ENCODE measurements at regions not wholly inside any gene's neighbourhood (a gene's known extent, or its start where the extent isn't known, plus 50 kb on each side); places are given as distances from the start of the nearest gene placed in this dataset.

GRCh38 chr4:54482529-54483200, 175.1 kb upstream of the KIT start:
- H3K36me3 ChIP-seq (ENCODE audit: control insufficient read depth, insufficient read depth, low read length), result no peaks in the 10 kb centered on the region
- no peak overlapping the region for H3K27ac ChIP-seq (ENCODE audit: low read depth, low read length)
- H3K9ac ChIP-seq (ENCODE audit: low read length), result no peak overlapping the region
- no peak overlapping the region for H2BK15ac ChIP-seq (replicated peaks; ENCODE audit: low read depth)
- WGBS (ENCODE audit: extremely low coverage, insufficient coverage, low lambda C conversion rate), result no CpG with 5 or more reads among the region's 6 CpGs
- no peak overlapping the region for H3K23ac ChIP-seq (ENCODE audit: low read length)
- no peak overlapping the region for H3K4me2 ChIP-seq (ENCODE audit: low read length)
- no peaks in the 10 kb centered on the region for H3K4me1 ChIP-seq (ENCODE audit: control insufficient read depth, low read depth, low read length)
- H4K8ac ChIP-seq (ENCODE audit: low read depth, low read length), result no peak overlapping the region
- DNase-seq, result peak; percentile 15
- H3K79me1 ChIP-seq (ENCODE audit: low read length), result no peaks in the 10 kb centered on the region
- no peaks in the 10 kb centered on the region for H3K79me2 ChIP-seq (ENCODE audit: control insufficient read depth, insufficient read depth, low read length)
- H3K4ac ChIP-seq (ENCODE audit: low read depth, low read length), result no peak overlapping the region
- no peak overlapping the region for H4K5ac ChIP-seq (ENCODE audit: low read length)
- no peak overlapping the region for H3K4me3 ChIP-seq (ENCODE audit: low read length)
- no peak overlapping the region for H2BK5ac ChIP-seq (ENCODE audit: low read length)
- no peak overlapping the region for H3K56ac ChIP-seq (ENCODE audit: low read length)
- H2AK5ac ChIP-seq (ENCODE audit: low read length), result no peak overlapping the region
- H2BK120ac ChIP-seq (ENCODE audit: low read depth, low read length), result no peak overlapping the region
- H3K18ac ChIP-seq (ENCODE audit: low read length), result no peak overlapping the region
- no peaks in the 10 kb centered on the region for H3K27me3 ChIP-seq (ENCODE audit: insufficient read depth, low read length, poor library complexity)

- DNase-seq, result no peak
- Histone ChIP-seq H3K4me1 (ENCODE audit: control insufficient read depth, low read depth, low read length) (no peaks in the 10 kb centered on the region), H3K23ac (ENCODE audit: low read length) (no peak overlapping the region), H3K79me1 (ENCODE audit: low read length) (no peaks in the 10 kb centered on the region), H3K9ac (ENCODE audit: low read length) (no peak overlapping the region), H4K5ac (ENCODE audit: low read length) (no peak overlapping the region), H2BK120ac (ENCODE audit: low read depth, low read length) (no peak overlapping the region), H3K27me3 (ENCODE audit: insufficient read depth, low read length, poor library complexity) (no peaks in the 10 kb centered on the region), H3K36me3 (ENCODE audit: control insufficient read depth, insufficient read depth, low read length) (no peaks in the 10 kb centered on the region), H2BK15ac (replicated peaks; ENCODE audit: low read depth) (no peak overlapping the region), H3K4me2 (ENCODE audit: low read length) (no peak overlapping the region), H4K8ac (ENCODE audit: low read depth, low read length) (no peak overlapping the region), H2BK5ac (ENCODE audit: low read length) (no peak overlapping the region), H3K79me2 (ENCODE audit: control insufficient read depth, insufficient read depth, low read length) (no peaks in the 10 kb centered on the region), H3K4me3 (ENCODE audit: low read length) (no peak overlapping the region), H3K4ac (ENCODE audit: low read depth, low read length) (no peak overlapping the region), H3K27ac (ENCODE audit: low read depth, low read length) (no peak overlapping the region), H3K18ac (ENCODE audit: low read length) (no peak overlapping the region), H2AK5ac (ENCODE audit: low read length) (no peak overlapping the region), H3K56ac (ENCODE audit: low read length) (no peak overlapping the region)
- no CpG with 5 or more reads among the region's 6 CpGs for WGBS (ENCODE audit: extremely low coverage, insufficient coverage, low lambda C conversion rate)
Observed at GRCh38 chr4:54484383-54484782, 173.4 kb upstream of the KIT start.

- Histone ChIP-seq H3K79me1 (ENCODE audit: low read length) (no peaks in the 10 kb centered on the region), H2BK120ac (ENCODE audit: low read depth, low read length) (no peak overlapping the region), H3K4me3 (ENCODE audit: low read length) (no peak overlapping the region), H2BK5ac (ENCODE audit: low read length) (no peak overlapping the region), H3K4me2 (ENCODE audit: low read length) (no peak overlapping the region), H4K5ac (ENCODE audit: low read length) (no peak overlapping the region), H3K36me3 (ENCODE audit: control insufficient read depth, insufficient read depth, low read length) (no peaks in the 10 kb centered on the region), H3K27ac (ENCODE audit: low read depth, low read length) (no peak overlapping the region), H2BK15ac (replicated peaks; ENCODE audit: low read depth) (no peak overlapping the region), H3K4ac (ENCODE audit: low read depth, low read length) (no peak overlapping the region), H4K8ac (ENCODE audit: low read depth, low read length) (no peak overlapping the region), H3K27me3 (ENCODE audit: insufficient read depth, low read length, poor library complexity) (no peaks in the 10 kb centered on the region), H3K4me1 (ENCODE audit: control insufficient read depth, low read depth, low read length) (no peaks in the 10 kb centered on the region), H3K18ac (ENCODE audit: low read length) (no peak overlapping the region), H3K56ac (ENCODE audit: low read length) (no peak overlapping the region), H2AK5ac (ENCODE audit: low read length) (no peak overlapping the region), H3K79me2 (ENCODE audit: control insufficient read depth, insufficient read depth, low read length) (no peaks in the 10 kb centered on the region), H3K9ac (ENCODE audit: low read length) (no peak overlapping the region), H3K23ac (ENCODE audit: low read length) (no peak overlapping the region)
- WGBS (ENCODE audit: extremely low coverage, insufficient coverage, low lambda C conversion rate), result no CpG with 5 or more reads among the region's 2 CpGs
- no peak for DNase-seq
Observed at GRCh38 chr4:54487491-54487890, 170.3 kb upstream of the KIT start.

- Histone ChIP-seq H3K4me1 (ENCODE audit: control insufficient read depth, low read depth, low read length) (peaks cover 7% of the 10 kb centered on the region), H3K27ac (ENCODE audit: low read depth, low read length) (no peak overlapping the region), H3K9ac (ENCODE audit: low read length) (no peak overlapping the region), H3K79me2 (ENCODE audit: control insufficient read depth, insufficient read depth, low read length) (no peaks in the 10 kb centered on the region), H2AK5ac (ENCODE audit: low read length) (no peak overlapping the region), H3K4me3 (ENCODE audit: low read length) (no peak overlapping the region), H3K27me3 (ENCODE audit: insufficient read depth, low read length, poor library complexity) (no peaks in the 10 kb centered on the region), H4K8ac (ENCODE audit: low read depth, low read length) (no peak overlapping the region), H3K36me3 (ENCODE audit: control insufficient read depth, insufficient read depth, low read length) (no peaks in the 10 kb centered on the region), H3K23ac (ENCODE audit: low read length) (no peak overlapping the region), H3K4ac (ENCODE audit: low read depth, low read length) (no peak overlapping the region), H3K79me1 (ENCODE audit: low read length) (no peaks in the 10 kb centered on the region), H4K5ac (ENCODE audit: low read length) (no peak overlapping the region), H2BK120ac (ENCODE audit: low read depth, low read length) (no peak overlapping the region), H2BK5ac (ENCODE audit: low read length) (no peak overlapping the region), H3K56ac (ENCODE audit: low read length) (no peak overlapping the region), H3K4me2 (ENCODE audit: low read length) (no peak overlapping the region), H2BK15ac (replicated peaks; ENCODE audit: low read depth) (no peak overlapping the region), H3K18ac (ENCODE audit: low read length) (no peak overlapping the region)
- no CpG with 5 or more reads among the region's 3 CpGs for WGBS (ENCODE audit: extremely low coverage, insufficient coverage, low lambda C conversion rate)
- DNase-seq, result no peak
Observed at GRCh38 chr4:54493862-54494261, 163.9 kb upstream of the KIT start.

- Histone ChIP-seq H2BK5ac (ENCODE audit: low read length) (no peak overlapping the region), H3K27me3 (ENCODE audit: insufficient read depth, low read length, poor library complexity) (no peaks in the 10 kb centered on the region), H3K56ac (ENCODE audit: low read length) (no peak overlapping the region), H3K79me2 (ENCODE audit: control insufficient read depth, insufficient read depth, low read length) (no peaks in the 10 kb centered on the region), H4K5ac (ENCODE audit: low read length) (no peak overlapping the region), H3K4me3 (ENCODE audit: low read length) (no peak overlapping the region), H3K9ac (ENCODE audit: low read length) (no peak overlapping the region), H3K4ac (ENCODE audit: low read depth, low read length) (no peak overlapping the region), H2BK15ac (replicated peaks; ENCODE audit: low read depth) (no peak overlapping the region), H3K79me1 (ENCODE audit: low read length) (no peaks in the 10 kb centered on the region), H3K36me3 (ENCODE audit: control insufficient read depth, insufficient read depth, low read length) (no peaks in the 10 kb centered on the region), H3K23ac (ENCODE audit: low read length) (no peak overlapping the region), H2AK5ac (ENCODE audit: low read length) (no peak overlapping the region), H3K18ac (ENCODE audit: low read length) (no peak overlapping the region), H3K4me2 (ENCODE audit: low read length) (no peak overlapping the region), H4K8ac (ENCODE audit: low read depth, low read length) (no peak overlapping the region), H3K27ac (ENCODE audit: low read depth, low read length) (no peak overlapping the region), H3K4me1 (ENCODE audit: control insufficient read depth, low read depth, low read length) (peaks cover 14% of the 10 kb centered on the region), H2BK120ac (ENCODE audit: low read depth, low read length) (no peak overlapping the region)
- peak; percentile 69 for DNase-seq
- no CpG with 5 or more reads among the region's 7 CpGs for WGBS (ENCODE audit: extremely low coverage, insufficient coverage, low lambda C conversion rate)
Observed at GRCh38 chr4:54495091-54495490, 162.7 kb upstream of the KIT start.

GRCh38 chr4:54495641-54496040, 162.1 kb upstream of the KIT start:
- Histone ChIP-seq H3K4me3 (ENCODE audit: low read length) (no peak overlapping the region), H3K18ac (ENCODE audit: low read length) (no peak overlapping the region), H3K36me3 (ENCODE audit: control insufficient read depth, insufficient read depth, low read length) (no peaks in the 10 kb centered on the region), H3K79me1 (ENCODE audit: low read length) (no peaks in the 10 kb centered on the region), H3K27me3 (ENCODE audit: insufficient read depth, low read length, poor library complexity) (no peaks in the 10 kb centered on the region), H3K4ac (ENCODE audit: low read depth, low read length) (no peak overlapping the region), H3K4me1 (ENCODE audit: control insufficient read depth, low read depth, low read length) (peaks cover 14% of the 10 kb centered on the region), H2AK5ac (ENCODE audit: low read length) (no peak overlapping the region), H4K5ac (ENCODE audit: low read length) (no peak overlapping the region), H2BK5ac (ENCODE audit: low read length) (no peak overlapping the region), H3K4me2 (ENCODE audit: low read length) (no peak overlapping the region), H3K23ac (ENCODE audit: low read length) (no peak overlapping the region), H3K56ac (ENCODE audit: low read length) (no peak overlapping the region), H3K9ac (ENCODE audit: low read length) (no peak overlapping the region), H2BK15ac (replicated peaks; ENCODE audit: low read depth) (no peak overlapping the region), H3K79me2 (ENCODE audit: control insufficient read depth, insufficient read depth, low read length) (no peaks in the 10 kb centered on the region), H4K8ac (ENCODE audit: low read depth, low read length) (no peak overlapping the region), H2BK120ac (ENCODE audit: low read depth, low read length) (no peak overlapping the region), H3K27ac (ENCODE audit: low read depth, low read length) (no peak overlapping the region)
- DNase-seq, result no peak
- WGBS (ENCODE audit: extremely low coverage, insufficient coverage, low lambda C conversion rate), result no CpG with 5 or more reads among the region's 3 CpGs
